Neural cell (in vitro differentiated cells): ENCODE measurements at regions not wholly inside any gene's neighbourhood (a gene's known extent, or its start where the extent isn't known, plus 50 kb on each side); places are given as distances from the start of the nearest gene placed in this dataset.
A peak's percentile ranks its signal among the peaks of the same experiment; 100 is the strongest.

Source experiments
- H2AFZ ChIP-seq: fragments of 200-600, 300-800 bp; sonication (generic), shearing (Covaris generic); 2 replicates; pipeline ENCODE4 v1.6.0; 2014; ENCODE audit warnings: low read depth, mild to moderate bottlenecking, antibody characterized with exemption, low read length, moderate library complexity
- H3F3A ChIP-seq: fragments of 200-600 bp; shearing (Covaris generic); 2 replicates; pipeline ENCODE4 v1.6.1; 2016; ENCODE audit warnings: mild to moderate bottlenecking, moderate library complexity, mixed read lengths, antibody characterized with exemption, low read length; ENCODE audit not compliant: insufficient read depth, poor library complexity, severe bottlenecking
- H3K27ac ChIP-seq: fragments of 200-600, 300-800 bp; sonication (generic), shearing (Covaris generic); 2 replicates; pipeline ENCODE4 v1.5.1; 2014; ENCODE audit warnings: mild to moderate bottlenecking, low read length, moderate library complexity
- H3K27me3 ChIP-seq: fragments of 300-800, 200-600 bp; sonication (generic), shearing (Covaris generic); 2 replicates; pipeline ENCODE4 v1.6.0; 2014; ENCODE audit warnings: mild to moderate bottlenecking, low read depth, low read length, moderate library complexity; ENCODE audit not compliant: insufficient read depth
- H3K36me3 ChIP-seq: fragments of 300-800, 200-600 bp; sonication (generic), shearing (Covaris generic); 2 replicates; pipeline ENCODE4 v1.5.1; 2014; ENCODE audit warnings: mild to moderate bottlenecking, antibody characterized with exemption, low read length, moderate library complexity; ENCODE audit not compliant: insufficient read depth
- H3K4me2 ChIP-seq: fragments of 300-800, 200-600 bp; sonication (generic), shearing (Covaris generic); 2 replicates; pipeline ENCODE4 v1.6.0; 2014; ENCODE audit warnings: mild to moderate bottlenecking, low read length
- H3K4me3 ChIP-seq: fragments of 300-800, 200-600 bp; sonication (generic), shearing (Covaris generic); 2 replicates; pipeline ENCODE4 v1.5.1; 2014; ENCODE audit warnings: mild to moderate bottlenecking, low read length, moderate library complexity
- H3K79me2 ChIP-seq: fragments of 200-600 bp; shearing (Covaris generic); replicated peaks from 2 replicates; pipeline ENCODE4 v1.6.0; 2014; ENCODE audit warnings: mild to moderate bottlenecking, low read length, moderate library complexity; ENCODE audit not compliant: insufficient read depth
- H3K9ac ChIP-seq: fragments of 300-800, 200-600 bp; sonication (generic), shearing (Covaris generic); 2 replicates; pipeline ENCODE4 v1.6.1; 2016; ENCODE audit warnings: mild to moderate bottlenecking, low read length, mixed read lengths
- H3K9me2 ChIP-seq: fragments of 200-600 bp; shearing (Covaris generic); 2 replicates; pipeline ENCODE4 v1.6.1; 2016; ENCODE audit warnings: mild to moderate bottlenecking, low read length, mixed read lengths; ENCODE audit not compliant: insufficient read depth
- H3K9me3 ChIP-seq: fragments of 200-600, 300-800 bp; sonication (generic), shearing (Covaris generic); 2 replicates; pipeline ENCODE4 v1.6.1; 2016; ENCODE audit warnings: mild to moderate bottlenecking, mixed run types, low read length, moderate library complexity, mixed read lengths
- H4K20me1 ChIP-seq: fragments of 200-600 bp; shearing (Covaris generic); 2 replicates; pipeline ENCODE4 v1.6.1; 2016; ENCODE audit warnings: mild to moderate bottlenecking, mixed run types; ENCODE audit not compliant: insufficient read depth
- CTCF ChIP-seq: fragments of 450-650 bp; IDR thresholded peaks from 2 replicates; pipeline ENCODE4 v1.5.1; 2014; ENCODE audit warnings: antibody characterized with exemption, mild to moderate bottlenecking, moderate library complexity; ENCODE audit not compliant: poor library complexity, severe bottlenecking
- EP300 ChIP-seq: fragments of 450-650 bp; conservative IDR thresholded peaks from 2 replicates; pipeline ENCODE4 v1.6.1; 2014; ENCODE audit warnings: antibody characterized with exemption, mild to moderate bottlenecking, moderate library complexity; ENCODE audit not compliant: poor library complexity, severe bottlenecking
- EZH2 ChIP-seq: fragments of 200-600, 300-800 bp; shearing (Covaris generic), sonication (generic); IDR thresholded peaks from 2 replicates; pipeline ENCODE4 v1.6.1; 2014; ENCODE audit warnings: antibody characterized with exemption, low read length, borderline replicate concordance, mild to moderate bottlenecking; ENCODE audit not compliant: insufficient read depth, poor library complexity, severe bottlenecking
- MXI1 ChIP-seq: fragments of 450-650 bp; conservative IDR thresholded peaks from 2 replicates; pipeline ENCODE4 v1.6.1; 2014; ENCODE audit warnings: antibody characterized with exemption, mild to moderate bottlenecking; ENCODE audit not compliant: poor library complexity, severe bottlenecking
- POLR2AphosphoS5 ChIP-seq: IDR thresholded peaks from 2 replicates; pipeline ENCODE4 v1.6.1; 2012
- RAD21 ChIP-seq: fragments of 450-650 bp; conservative IDR thresholded peaks from 2 replicates; pipeline ENCODE4 v1.6.1; 2014; ENCODE audit warnings: antibody characterized with exemption, mild to moderate bottlenecking, moderate library complexity
- SMC3 ChIP-seq: fragments of 450-650 bp; conservative IDR thresholded peaks from 2 replicates; pipeline ENCODE4 v1.6.1; 2014; ENCODE audit warnings: antibody characterized with exemption, mild to moderate bottlenecking, moderate library complexity; ENCODE audit not compliant: poor library complexity
- TAF1 ChIP-seq: IDR thresholded peaks from 2 replicates; pipeline ENCODE4 v1.6.1; 2012; ENCODE audit warnings: low read depth
- TF ChIP-seq, protein P1 (sequence below): IDR thresholded peaks from 2 replicates; pipeline ENCODE4 v1.6.1; 2012; ENCODE audit warnings: borderline replicate concordance

DNA sequence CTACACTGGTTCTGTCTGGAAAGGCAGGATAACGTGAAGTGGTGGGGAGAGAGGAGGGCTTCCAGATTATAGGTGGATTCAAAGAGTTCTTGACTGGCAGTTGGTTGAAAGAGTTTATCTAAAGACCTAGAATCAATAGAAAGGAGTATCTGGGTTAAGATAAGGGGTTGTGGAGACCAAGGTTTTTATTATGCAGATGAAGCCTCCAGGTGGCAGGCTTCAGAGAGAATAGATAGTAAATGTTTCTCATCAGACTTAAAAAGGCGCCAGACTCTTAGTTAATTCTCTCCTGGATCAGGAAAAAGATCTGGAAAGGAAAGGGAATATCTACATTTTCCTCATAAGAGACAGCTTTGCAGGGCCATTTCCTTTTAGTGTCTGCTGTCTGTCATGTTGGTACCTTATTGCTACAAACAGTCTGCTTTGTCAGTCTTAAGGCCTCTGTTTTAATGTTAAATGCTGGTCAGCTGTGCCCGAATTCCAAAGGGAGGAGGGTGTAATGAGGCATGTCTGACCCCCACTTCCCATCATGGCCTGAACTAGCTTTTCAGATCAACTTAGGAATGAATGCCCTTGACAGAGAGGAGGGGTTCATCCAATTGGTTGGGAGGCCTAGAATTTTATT lies 401.3 kb downstream of the FUT8 start:
- Histone ChIP-seq H3F3A (no peaks in the 10 kb centered on the region), H3K27ac (no peak overlapping the region), H3K4me3 (no peak overlapping the region), H3K9me3 (no peaks in the 10 kb centered on the region), H4K20me1 (no peaks in the 10 kb centered on the region), H3K9me2 (no peaks in the 10 kb centered on the region), H3K27me3 (no peaks in the 10 kb centered on the region), H2AFZ (no peak overlapping the region), H3K36me3 (no peaks in the 10 kb centered on the region), H3K79me2 (no peaks in the 10 kb centered on the region), H3K9ac (no peak overlapping the region), H3K4me2 (no peak overlapping the region)
- no peak for TF ChIP-seq EZH2
- TF ChIP-seq CTCF = peak; percentile 12
- TF ChIP-seq RAD21 = no peak

- Histone ChIP-seq H3K36me3 (no peaks in the 10 kb centered on the region), H2AFZ (no peak overlapping the region), H3K9ac (no peak overlapping the region), H3K9me3 (no peaks in the 10 kb centered on the region), H3K9me2 (no peaks in the 10 kb centered on the region), H3K4me2 (no peak overlapping the region), H3K27me3 (no peaks in the 10 kb centered on the region), H3F3A (no peaks in the 10 kb centered on the region), H3K4me3 (no peak overlapping the region), H4K20me1 (no peaks in the 10 kb centered on the region), H3K79me2 (no peaks in the 10 kb centered on the region), H3K27ac (no peak overlapping the region)
- TF ChIP-seq CTCF (no peak), POLR2AphosphoS5 (no peak), EP300 (no peak), SMC3 (no peak), RAD21 (no peak), EZH2 (no peak), MXI1 (no peak), TAF1 (no peak)
- TF ChIP-seq, protein P1, sequence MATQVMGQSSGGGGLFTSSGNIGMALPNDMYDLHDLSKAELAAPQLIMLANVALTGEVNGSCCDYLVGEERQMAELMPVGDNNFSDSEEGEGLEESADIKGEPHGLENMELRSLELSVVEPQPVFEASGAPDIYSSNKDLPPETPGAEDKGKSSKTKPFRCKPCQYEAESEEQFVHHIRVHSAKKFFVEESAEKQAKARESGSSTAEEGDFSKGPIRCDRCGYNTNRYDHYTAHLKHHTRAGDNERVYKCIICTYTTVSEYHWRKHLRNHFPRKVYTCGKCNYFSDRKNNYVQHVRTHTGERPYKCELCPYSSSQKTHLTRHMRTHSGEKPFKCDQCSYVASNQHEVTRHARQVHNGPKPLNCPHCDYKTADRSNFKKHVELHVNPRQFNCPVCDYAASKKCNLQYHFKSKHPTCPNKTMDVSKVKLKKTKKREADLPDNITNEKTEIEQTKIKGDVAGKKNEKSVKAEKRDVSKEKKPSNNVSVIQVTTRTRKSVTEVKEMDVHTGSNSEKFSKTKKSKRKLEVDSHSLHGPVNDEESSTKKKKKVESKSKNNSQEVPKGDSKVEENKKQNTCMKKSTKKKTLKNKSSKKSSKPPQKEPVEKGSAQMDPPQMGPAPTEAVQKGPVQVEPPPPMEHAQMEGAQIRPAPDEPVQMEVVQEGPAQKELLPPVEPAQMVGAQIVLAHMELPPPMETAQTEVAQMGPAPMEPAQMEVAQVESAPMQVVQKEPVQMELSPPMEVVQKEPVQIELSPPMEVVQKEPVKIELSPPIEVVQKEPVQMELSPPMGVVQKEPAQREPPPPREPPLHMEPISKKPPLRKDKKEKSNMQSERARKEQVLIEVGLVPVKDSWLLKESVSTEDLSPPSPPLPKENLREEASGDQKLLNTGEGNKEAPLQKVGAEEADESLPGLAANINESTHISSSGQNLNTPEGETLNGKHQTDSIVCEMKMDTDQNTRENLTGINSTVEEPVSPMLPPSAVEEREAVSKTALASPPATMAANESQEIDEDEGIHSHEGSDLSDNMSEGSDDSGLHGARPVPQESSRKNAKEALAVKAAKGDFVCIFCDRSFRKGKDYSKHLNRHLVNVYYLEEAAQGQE = no peak
Measured at GRCh38 chr14:65815127-65815526, 402.6 kb downstream of the FUT8 start.
